Endodermal cell (in vitro differentiated cells): ENCODE measurements at regions not wholly inside any gene's neighbourhood (a gene's known extent, or its start where the extent isn't known, plus 50 kb on each side); places are given as distances from the start of the nearest gene placed in this dataset.

Source experiments
- DNase-seq: peaks from one replicate; pipeline ENCODE4 v3.0.0-alpha.2; 2017
- H3K27ac ChIP-seq: 2 replicates; pipeline ENCODE4 v1.5.1; 2013; ENCODE audit warnings: mild to moderate bottlenecking, low read depth, low read length, moderate library complexity
- H3K27me3 ChIP-seq: 2 replicates; pipeline ENCODE4 v1.6.1; 2013; ENCODE audit warnings: mild to moderate bottlenecking, low read length, moderate library complexity; ENCODE audit not compliant: insufficient read depth, control insufficient read depth, poor library complexity, severe bottlenecking
- H3K36me3 ChIP-seq: 2 replicates; pipeline ENCODE4 v1.7.0; 2013; ENCODE audit warnings: mild to moderate bottlenecking, low read length, moderate library complexity; ENCODE audit not compliant: control insufficient read depth, insufficient read depth
- H3K4me1 ChIP-seq: one replicate; pipeline ENCODE4 v1.7.0; 2013; ENCODE audit warnings: low read length; ENCODE audit not compliant: control insufficient read depth, insufficient read depth
- H3K4me3 ChIP-seq: 2 replicates; pipeline ENCODE4 v1.5.1; 2013; ENCODE audit warnings: mild to moderate bottlenecking, low read length, moderate library complexity
- H3K9ac ChIP-seq: 2 replicates; pipeline ENCODE4 v1.6.1; 2013; ENCODE audit warnings: mild to moderate bottlenecking, low read length, moderate library complexity; ENCODE audit not compliant: poor library complexity, severe bottlenecking; ENCODE audit errors: extremely low read depth
- H3K9me3 ChIP-seq: 2 replicates; pipeline ENCODE4 v1.6.1; 2013; ENCODE audit warnings: mild to moderate bottlenecking, low read length, moderate library complexity; ENCODE audit not compliant: control insufficient read depth
- H3K27ac Mint-ChIP-seq: 2 replicates; pipeline ENCODE4 v1.8.0; 2020; ENCODE audit warnings: mixed read lengths
- H3K27me3 Mint-ChIP-seq: 2 replicates; pipeline ENCODE4 v1.8.0; 2021; ENCODE audit warnings: mild to moderate bottlenecking, mixed read lengths; ENCODE audit not compliant: insufficient read depth
- H3K36me3 Mint-ChIP-seq: 2 replicates; pipeline ENCODE4 v1.8.0; 2020; ENCODE audit warnings: low read depth, mixed read lengths
- H3K4me1 Mint-ChIP-seq: 2 replicates; pipeline ENCODE4 v1.8.0; 2020; ENCODE audit warnings: mixed read lengths
- H3K4me3 Mint-ChIP-seq: 2 replicates; pipeline ENCODE4 v1.8.0; 2020; ENCODE audit warnings: mild to moderate bottlenecking, moderate library complexity, mixed read lengths
- H3K9me3 Mint-ChIP-seq: 2 replicates; pipeline ENCODE4 v1.8.0; 2020; ENCODE audit warnings: mild to moderate bottlenecking, mixed read lengths
- WGBS, 2 experiments: methylation state at CpG; one replicate each; pipeline versions ENCODE4 v1.1.5 to v1.1.7; 2013; ENCODE audit warnings: missing lambda C conversion rate in 2 of 2, mixed read lengths in 1 of 2; ENCODE audit not compliant: insufficient coverage in 1 of 2, insufficient read length in 1 of 2; 5-methylcytosine and 5-hydroxymethylcytosine counted together
- TF ChIP-seq, protein P1 (sequence below): fragments of 200-600 bp; sonication (generic); conservative IDR thresholded peaks from 2 replicates; pipeline ENCODE4 v1.5.0; 2021; ENCODE audit warnings: antibody characterized with exemption, mild to moderate bottlenecking

DNA sequence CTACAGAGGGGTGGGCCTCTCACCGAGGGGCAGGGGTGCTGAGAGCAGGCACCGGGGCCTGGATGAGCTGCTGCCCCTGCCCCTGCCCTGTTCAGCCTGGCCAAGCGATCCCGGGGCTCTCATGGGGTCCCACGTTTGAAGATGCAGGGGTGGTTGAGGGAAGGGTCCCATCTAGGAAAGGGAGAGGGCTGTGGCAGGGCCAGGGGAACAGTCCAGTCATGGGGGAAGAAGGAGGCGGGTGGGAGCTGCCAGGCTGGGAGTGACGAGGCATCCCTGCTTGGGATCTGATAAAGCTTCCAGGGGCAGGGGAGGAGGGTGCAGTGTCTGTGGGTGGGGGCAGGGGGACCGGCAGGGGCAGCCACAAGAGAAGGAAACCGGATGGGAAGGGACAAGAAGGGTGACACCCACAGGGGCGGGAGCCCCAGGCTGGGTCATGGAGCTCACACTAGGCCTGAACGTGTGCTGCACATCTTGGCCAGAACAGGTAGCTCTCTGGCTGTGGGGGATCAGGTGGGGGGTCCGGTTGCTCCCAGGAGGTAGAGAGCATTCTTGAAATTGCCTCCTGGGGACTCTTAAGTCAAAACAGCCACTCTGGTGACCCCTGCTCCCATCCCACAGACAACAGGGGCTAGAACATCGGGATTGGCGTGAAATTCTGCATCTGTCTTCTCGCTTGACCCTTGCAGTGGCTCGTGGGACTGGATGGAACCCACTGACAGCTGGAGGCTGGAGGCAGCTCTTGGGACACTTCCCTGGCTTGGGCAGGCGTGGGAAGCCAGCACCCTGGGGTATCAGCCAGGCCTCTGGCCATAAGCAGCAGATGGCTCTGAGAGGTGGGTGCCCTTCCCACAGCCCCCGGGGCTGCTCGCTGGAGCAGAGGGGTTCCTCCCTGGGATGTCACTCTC is 58.0 kb upstream of the GATA5 start:
- Histone ChIP-seq H3K9me3 (no peaks in the 10 kb centered on the region), H3K9ac (no peak overlapping the region), H3K27me3 (no peaks in the 10 kb centered on the region), H3K27ac (no peak overlapping the region), H3K36me3 (no peaks in the 10 kb centered on the region), H3K4me1 (no peaks in the 10 kb centered on the region), H3K4me3 (no peak overlapping the region)
- Mint-ChIP-seq H3K4me1 (no peaks in the 10 kb centered on the region), H3K27me3 (no peaks in the 10 kb centered on the region), H3K9me3 (no peaks in the 10 kb centered on the region), H3K27ac (no peak overlapping the region), H3K4me3 (no peak overlapping the region), H3K36me3 (no peaks in the 10 kb centered on the region)
- DNase-seq: no peak
- WGBS, 2 experiments: 82% methylated on average over 13 to 19 of the region's 19 CpGs
- TF ChIP-seq, protein P1, sequence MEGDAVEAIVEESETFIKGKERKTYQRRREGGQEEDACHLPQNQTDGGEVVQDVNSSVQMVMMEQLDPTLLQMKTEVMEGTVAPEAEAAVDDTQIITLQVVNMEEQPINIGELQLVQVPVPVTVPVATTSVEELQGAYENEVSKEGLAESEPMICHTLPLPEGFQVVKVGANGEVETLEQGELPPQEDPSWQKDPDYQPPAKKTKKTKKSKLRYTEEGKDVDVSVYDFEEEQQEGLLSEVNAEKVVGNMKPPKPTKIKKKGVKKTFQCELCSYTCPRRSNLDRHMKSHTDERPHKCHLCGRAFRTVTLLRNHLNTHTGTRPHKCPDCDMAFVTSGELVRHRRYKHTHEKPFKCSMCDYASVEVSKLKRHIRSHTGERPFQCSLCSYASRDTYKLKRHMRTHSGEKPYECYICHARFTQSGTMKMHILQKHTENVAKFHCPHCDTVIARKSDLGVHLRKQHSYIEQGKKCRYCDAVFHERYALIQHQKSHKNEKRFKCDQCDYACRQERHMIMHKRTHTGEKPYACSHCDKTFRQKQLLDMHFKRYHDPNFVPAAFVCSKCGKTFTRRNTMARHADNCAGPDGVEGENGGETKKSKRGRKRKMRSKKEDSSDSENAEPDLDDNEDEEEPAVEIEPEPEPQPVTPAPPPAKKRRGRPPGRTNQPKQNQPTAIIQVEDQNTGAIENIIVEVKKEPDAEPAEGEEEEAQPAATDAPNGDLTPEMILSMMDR: no peak

GRCh38 chr20:62534526-62535221 is 58.9 kb upstream of the GATA5 start:
- H3K4me1 ChIP-seq: no peaks in the 10 kb centered on the region
- no peak overlapping the region for H3K27ac ChIP-seq
- no peaks in the 10 kb centered on the region for H3K4me1 Mint-ChIP-seq
- H3K9me3 ChIP-seq: no peaks in the 10 kb centered on the region
- no peak overlapping the region for H3K4me3 ChIP-seq
- H3K9ac ChIP-seq: no peak overlapping the region
- H3K36me3 ChIP-seq: no peaks in the 10 kb centered on the region
- no peak overlapping the region for H3K27ac Mint-ChIP-seq
- DNase-seq: no peak
- no peaks in the 10 kb centered on the region for H3K36me3 Mint-ChIP-seq
- no peaks in the 10 kb centered on the region for H3K9me3 Mint-ChIP-seq
- H3K27me3 ChIP-seq: no peaks in the 10 kb centered on the region
- H3K4me3 Mint-ChIP-seq: no peak overlapping the region
- WGBS, 2 experiments: 89 to 93% methylated on average over 11 to 29 of the region's 29 CpGs
- TF ChIP-seq, protein P1: no peak
- no peaks in the 10 kb centered on the region for H3K27me3 Mint-ChIP-seq

- H3K27me3 Mint-ChIP-seq: no peaks in the 10 kb centered on the region
- Histone ChIP-seq H3K9ac (no peak overlapping the region), H3K36me3 (no peaks in the 10 kb centered on the region), H3K27ac (no peak overlapping the region), H3K27me3 (no peaks in the 10 kb centered on the region), H3K9me3 (no peaks in the 10 kb centered on the region), H3K4me1 (no peaks in the 10 kb centered on the region), H3K4me3 (no peak overlapping the region)
- H3K4me3 Mint-ChIP-seq: no peak overlapping the region
- H3K27ac Mint-ChIP-seq: no peak overlapping the region
- TF ChIP-seq, protein P1: no peak
- no peaks in the 10 kb centered on the region for H3K36me3 Mint-ChIP-seq
- WGBS, 2 experiments: 88 to 94% methylated on average over 8 to 11 of the region's 11 CpGs
- no peaks in the 10 kb centered on the region for H3K4me1 Mint-ChIP-seq
- DNase-seq: no peak
- no peaks in the 10 kb centered on the region for H3K9me3 Mint-ChIP-seq
Observed at GRCh38 chr20:62535282-62535811, 59.6 kb upstream of the GATA5 start.
